GM18505 (cell line): ENCODE measurements at regions not wholly inside any gene's neighbourhood (a gene's known extent, or its start where the extent isn't known, plus 50 kb on each side); places are given as distances from the start of the nearest gene placed in this dataset.
"Not testable (repeated sequence)": the region's sequence is repeated elsewhere in the genome, so short reads cannot be mapped to it uniquely, and the experiment has no call there.

Source experiments
- ATAC-seq: cut with Tn5 transposase; IDR thresholded peaks from one replicate; pipeline ENCODE4 v1.9.1; 2021; ENCODE audit not compliant: unreplicated experiment
- POLR2A ChIP-seq: IDR thresholded peaks from 4 replicates; pipeline ENCODE4 v1.6.1; 2011; ENCODE audit warnings: borderline replicate concordance; ENCODE audit not compliant: insufficient read depth, insufficient read length; ENCODE audit errors: extremely low read depth

DNA sequence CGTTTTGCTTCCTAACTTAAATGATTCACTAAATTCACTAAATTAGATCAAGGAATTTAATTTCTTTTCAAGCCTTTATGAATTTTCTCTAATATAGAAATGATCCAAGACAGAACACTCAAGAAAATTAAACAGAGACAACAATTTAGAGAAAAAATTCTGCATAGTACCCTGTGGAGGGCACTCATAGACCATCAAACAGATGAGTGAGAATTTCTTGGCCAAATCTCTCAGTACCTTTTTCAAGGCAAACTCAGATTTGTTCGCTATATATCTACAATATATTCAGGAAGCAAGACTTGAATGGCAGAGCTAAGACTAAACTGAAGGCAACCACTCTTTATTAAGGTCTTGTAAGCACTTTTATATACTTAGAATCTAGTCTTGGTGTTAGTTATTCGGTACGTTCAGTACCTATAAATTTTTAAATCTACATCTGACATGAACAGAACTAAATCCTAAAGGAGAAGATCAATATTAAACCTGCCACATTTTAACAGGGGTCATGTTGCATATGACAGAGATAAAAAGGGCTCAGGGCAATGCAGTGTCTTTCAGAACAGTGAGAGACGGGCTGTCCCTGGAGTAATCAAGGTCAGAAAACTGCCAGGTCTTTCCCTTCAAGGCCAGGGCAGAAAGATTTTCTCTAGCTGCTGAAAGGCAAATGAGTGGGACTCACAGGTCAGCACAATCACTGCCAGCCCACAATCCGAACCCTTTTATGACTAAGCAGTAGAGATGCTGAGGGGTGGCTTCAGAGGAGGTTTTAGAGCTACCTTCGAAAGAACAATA, 118.8 kb upstream of the TMPRSS15 start:
- TF ChIP-seq POLR2A, result no peak
- no peak for ATAC-seq

DNA sequence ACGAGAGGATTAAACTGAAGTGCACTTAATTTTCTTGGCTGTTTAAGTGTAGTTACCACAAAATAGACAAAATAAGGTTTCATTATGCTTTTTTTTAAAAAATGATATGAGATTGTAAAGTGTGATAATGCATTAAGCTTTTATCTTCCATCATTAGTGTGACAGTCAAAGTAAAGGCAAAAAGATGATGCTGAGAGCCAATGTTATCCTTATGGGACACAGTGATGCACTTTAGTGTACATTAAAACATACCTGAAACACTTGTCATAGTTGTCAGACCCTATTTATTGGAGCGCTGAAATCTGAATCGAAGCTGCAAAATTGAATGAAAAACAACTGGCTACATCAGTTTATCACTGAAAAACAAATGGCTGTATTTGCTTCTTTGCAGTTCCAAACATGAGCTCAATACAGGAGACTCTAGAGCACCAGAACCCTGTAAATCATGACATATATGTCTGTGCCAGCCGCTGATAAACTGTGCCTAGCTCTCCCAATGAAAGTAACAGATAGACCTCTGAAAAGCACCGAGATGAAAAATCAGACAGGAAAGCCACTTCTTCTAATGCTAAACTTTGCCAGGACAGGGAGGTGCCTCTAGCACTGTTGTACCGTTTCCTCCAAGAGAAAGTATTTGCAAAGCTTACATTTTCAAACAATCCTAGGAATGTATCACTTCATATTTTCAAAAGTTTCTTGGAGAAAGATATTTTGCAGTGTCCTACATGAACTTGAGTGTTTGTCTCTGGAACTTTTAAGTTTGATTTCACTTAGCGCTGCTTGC, 120.7 kb upstream of the TMPRSS15 start:
- no peak for ATAC-seq
- no peak for TF ChIP-seq POLR2A

DNA sequence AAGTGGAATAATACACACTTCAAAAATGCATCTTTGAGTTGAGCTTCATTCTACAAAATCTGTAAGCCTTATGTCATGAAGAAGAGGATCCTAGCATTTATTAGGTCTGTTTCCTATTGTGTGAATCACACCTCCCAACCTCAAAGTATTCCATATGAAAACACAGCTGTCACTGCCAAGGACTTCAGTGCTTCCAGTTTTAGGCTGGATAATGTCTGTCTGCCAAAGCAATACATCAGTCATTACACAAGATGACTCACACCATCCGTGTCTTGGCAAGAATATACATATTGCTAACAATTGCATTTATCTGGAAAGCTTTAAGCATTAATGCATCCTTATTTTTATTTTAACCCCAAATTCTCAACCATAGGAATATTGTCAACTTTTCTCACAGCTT, 125.7 kb upstream of the TMPRSS15 start:
- no peak for ATAC-seq
- no peak for TF ChIP-seq POLR2A

- no peak for ATAC-seq
- TF ChIP-seq POLR2A, result no peak
Measured at GRCh38 chr21:18542081-18542480, 138.5 kb upstream of the TMPRSS15 start.

GRCh38 chr21:18545908-18546307, 142.3 kb upstream of the TMPRSS15 start:
- no peak for ATAC-seq
- no peak for TF ChIP-seq POLR2A

DNA sequence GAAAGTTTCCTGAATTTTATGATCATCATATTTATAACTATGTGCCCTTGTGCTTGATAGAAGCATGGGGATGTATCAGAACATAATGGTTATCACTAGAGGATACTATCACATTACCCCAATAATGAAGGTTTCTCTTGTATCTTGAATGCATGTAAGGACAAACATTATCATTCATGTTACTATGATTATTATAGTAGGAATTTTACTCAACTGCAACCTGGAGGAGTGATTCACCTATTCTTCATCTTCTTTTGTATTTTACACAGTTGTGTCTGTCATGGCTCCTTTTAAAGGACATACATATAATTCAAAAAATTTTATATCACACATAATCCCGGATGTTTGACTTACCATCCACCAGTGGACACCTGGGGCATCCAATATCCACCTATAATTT, 143.8 kb upstream of the TMPRSS15 start:
- ATAC-seq, result no peak
- TF ChIP-seq POLR2A, result no peak

DNA sequence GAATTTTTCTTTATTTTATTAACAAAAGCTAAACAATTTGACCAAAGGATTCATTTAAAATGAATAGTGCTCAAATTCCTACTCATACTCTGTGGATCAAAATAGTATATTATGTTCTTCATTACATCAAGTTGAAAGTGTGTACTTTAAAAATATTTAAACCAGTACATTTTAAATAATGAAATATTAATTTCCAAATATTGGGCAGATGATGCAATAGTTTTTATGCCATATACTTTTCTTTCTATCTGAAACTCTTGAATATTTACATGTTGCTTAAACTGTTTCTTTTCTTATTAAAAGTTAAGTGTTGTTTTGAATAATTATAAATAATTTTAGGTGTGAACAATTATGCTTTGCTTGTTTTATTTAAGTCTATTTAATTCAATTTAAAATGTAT, 144.7 kb upstream of the TMPRSS15 start:
- no peak for TF ChIP-seq POLR2A
- no peak for ATAC-seq

DNA sequence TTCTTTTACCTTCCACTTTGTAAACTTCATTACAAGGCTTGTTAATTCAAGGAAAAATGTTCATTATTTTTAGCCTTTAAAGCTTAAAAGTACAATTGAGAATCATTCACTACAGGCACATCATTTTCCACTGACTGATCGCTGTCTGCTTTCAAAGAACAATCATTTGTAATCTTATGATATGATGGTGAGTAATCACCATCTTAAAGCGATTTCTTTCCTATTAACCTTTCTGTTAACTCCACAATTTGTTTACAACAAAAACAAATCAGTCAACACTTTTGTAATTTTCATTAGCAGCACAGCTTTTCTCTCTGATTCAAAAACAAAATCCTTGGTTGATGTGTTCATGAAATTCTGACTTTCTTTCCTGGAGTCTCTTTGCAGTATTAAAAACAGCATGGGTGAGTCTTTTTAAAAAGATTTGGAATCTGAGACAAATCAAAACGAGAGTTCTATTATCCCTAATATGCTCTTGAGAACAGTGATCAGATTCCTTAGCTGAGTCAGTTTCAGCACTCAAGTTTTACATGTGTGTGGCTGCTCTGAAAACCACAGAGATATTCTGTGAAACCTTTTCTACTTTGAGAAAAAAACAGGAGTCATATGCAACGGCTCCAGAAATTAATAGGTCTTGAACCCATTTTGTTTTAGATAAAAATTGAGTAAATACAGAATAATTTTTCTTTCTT, 145.8 kb upstream of the TMPRSS15 start:
- no peak for TF ChIP-seq POLR2A
- ATAC-seq, result no peak

DNA sequence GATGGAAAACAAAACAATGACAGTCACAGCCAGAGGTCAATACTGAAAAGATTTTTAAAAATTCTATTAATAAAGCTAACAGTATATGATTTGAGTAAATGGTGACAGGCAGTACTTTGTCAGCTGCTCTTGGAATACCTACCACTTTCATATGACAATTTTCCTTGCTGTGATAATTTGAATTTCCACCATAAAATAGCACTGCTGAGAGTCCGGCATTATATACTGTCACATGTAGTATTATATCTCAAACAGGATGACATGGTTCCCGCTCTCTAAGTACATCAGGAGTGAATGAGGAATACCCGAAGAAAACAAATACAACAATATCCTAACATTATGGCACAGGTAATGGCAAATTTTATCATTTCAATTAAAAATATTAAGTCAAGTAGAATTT, 146.8 kb upstream of the TMPRSS15 start:
- no peak for TF ChIP-seq POLR2A

GRCh38 chr21:18553786-18554185, 150.2 kb upstream of the TMPRSS15 start:
- no peak for TF ChIP-seq POLR2A
- ATAC-seq, result no peak

More for the DNA sequence above, 146.8 kb upstream of the TMPRSS15 start:
- ATAC-seq, result no peak

DNA sequence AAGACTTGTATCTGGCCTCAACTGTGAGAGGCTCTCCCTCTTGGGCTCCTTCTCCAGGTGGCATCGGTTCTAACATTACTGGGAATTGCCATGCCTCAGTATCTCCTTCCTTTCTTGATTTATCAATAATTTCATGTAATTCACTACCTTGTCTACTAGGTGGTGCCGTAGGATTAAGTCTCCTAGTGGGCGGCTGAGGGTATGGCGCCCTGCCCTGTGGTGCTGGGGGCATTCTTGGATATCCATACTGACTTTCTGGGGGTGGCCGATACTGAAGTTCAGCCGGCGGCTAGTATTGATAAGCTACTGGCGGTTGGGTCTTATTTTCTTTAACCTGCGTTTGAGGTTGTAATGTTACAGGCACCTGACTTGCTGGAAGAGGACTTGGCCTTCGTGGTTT, 164.2 kb upstream of the TMPRSS15 start:
- not testable (repeated sequence) for ATAC-seq

GRCh38 chr21:18588001-18588662, 184.5 kb upstream of the TMPRSS15 start:
- ATAC-seq, result no peak
- no peak for TF ChIP-seq POLR2A

DNA sequence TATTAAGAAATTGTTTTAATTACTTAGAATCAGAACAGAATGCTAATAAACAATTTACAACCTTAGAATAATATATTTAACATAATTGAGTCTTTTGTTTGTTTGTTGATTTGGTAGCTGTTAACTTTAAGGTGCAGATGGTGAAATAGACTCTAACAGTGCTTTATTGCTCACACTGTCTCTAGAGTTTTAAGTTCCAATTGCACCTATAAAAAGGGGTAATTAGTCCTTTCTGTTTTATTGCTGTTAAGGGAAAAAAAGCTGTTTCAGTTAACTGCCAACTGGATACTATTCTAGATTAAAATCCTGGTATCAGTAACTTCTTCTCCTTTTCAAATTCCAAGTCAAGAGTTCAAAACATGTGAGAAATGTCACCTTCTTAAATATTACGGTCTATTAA, 197.6 kb upstream of the TMPRSS15 start:
- no peak for ATAC-seq
- no peak for TF ChIP-seq POLR2A

DNA sequence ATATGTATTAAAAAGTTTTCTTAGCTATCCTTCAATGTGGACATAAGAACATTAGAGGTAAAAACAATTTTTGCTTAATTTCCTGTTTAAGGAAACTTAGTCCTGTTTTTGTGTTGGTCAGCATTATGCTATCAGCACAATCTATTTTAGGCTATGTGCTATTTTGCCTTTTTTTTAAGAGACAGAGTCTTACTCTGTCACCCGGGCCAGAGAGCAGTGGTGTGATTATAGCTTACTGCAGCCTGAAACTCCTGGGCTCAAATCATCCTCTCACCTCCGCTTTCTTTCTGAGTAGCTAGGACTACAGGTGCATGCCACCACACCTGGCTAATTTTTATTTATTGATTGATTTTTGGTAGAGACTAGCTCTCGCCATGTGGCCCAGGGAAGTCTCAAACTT, 199.1 kb upstream of the TMPRSS15 start:
- TF ChIP-seq POLR2A, result no peak
- no peak for ATAC-seq

DNA sequence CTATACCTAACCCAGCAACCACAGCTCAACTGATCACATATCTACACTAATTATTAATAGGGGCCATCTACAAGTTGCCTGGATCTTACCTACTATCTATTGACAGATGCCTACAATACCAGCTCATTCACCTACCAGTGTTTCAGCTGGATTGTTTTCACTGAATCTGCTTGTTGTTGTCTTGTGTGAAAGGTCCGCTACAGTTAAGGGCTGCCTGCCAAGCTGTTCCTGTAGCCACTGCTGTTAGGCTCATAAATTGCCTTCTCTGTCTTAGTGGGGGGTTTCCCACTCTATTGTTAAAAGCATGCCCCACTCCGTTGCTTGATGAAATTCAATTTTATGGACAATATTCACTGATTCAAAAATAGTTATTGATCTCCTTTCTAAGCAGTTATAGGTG, 199.7 kb upstream of the TMPRSS15 start:
- no peak for TF ChIP-seq POLR2A
- no peak for ATAC-seq
